ENCODE measurements at regions not wholly inside any gene's neighbourhood (a gene's known extent, or its start where the extent isn't known, plus 50 kb on each side); places are given as distances from the start of the nearest gene placed in this dataset.

GRCh38 chr13:74715718-74716117, 581.5 kb upstream of the KLF12 start:
- TF ChIP-seq FOXJ3 (CRISPR knock-in tag; IDR thresholded peaks at IDR 0.05; ENCODE audit: borderline replicate concordance) (no peak), SMAD3 (CRISPR knock-in tag; IDR thresholded peaks at IDR 0.05; ENCODE audit: borderline replicate concordance) (no peak), RELA (CRISPR knock-in tag; IDR thresholded peaks at IDR 0.05; ENCODE audit: borderline replicate concordance) (no peak), ZNF423 (CRISPR knock-in tag; IDR thresholded peaks at IDR 0.05) (no peak), FOXP1 (CRISPR knock-in tag; IDR thresholded peaks at IDR 0.05; ENCODE audit: borderline replicate concordance) (no peak), SOX15 (CRISPR knock-in tag; IDR thresholded peaks at IDR 0.05) (no peak), ATF3 (CRISPR knock-in tag; conservative IDR thresholded peaks at IDR 0.05) (no peak)
- TF ChIP-seq, protein P1, sequence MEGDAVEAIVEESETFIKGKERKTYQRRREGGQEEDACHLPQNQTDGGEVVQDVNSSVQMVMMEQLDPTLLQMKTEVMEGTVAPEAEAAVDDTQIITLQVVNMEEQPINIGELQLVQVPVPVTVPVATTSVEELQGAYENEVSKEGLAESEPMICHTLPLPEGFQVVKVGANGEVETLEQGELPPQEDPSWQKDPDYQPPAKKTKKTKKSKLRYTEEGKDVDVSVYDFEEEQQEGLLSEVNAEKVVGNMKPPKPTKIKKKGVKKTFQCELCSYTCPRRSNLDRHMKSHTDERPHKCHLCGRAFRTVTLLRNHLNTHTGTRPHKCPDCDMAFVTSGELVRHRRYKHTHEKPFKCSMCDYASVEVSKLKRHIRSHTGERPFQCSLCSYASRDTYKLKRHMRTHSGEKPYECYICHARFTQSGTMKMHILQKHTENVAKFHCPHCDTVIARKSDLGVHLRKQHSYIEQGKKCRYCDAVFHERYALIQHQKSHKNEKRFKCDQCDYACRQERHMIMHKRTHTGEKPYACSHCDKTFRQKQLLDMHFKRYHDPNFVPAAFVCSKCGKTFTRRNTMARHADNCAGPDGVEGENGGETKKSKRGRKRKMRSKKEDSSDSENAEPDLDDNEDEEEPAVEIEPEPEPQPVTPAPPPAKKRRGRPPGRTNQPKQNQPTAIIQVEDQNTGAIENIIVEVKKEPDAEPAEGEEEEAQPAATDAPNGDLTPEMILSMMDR (IDR thresholded peaks at IDR 0.05): no peak
- TF ChIP-seq, protein P2, sequence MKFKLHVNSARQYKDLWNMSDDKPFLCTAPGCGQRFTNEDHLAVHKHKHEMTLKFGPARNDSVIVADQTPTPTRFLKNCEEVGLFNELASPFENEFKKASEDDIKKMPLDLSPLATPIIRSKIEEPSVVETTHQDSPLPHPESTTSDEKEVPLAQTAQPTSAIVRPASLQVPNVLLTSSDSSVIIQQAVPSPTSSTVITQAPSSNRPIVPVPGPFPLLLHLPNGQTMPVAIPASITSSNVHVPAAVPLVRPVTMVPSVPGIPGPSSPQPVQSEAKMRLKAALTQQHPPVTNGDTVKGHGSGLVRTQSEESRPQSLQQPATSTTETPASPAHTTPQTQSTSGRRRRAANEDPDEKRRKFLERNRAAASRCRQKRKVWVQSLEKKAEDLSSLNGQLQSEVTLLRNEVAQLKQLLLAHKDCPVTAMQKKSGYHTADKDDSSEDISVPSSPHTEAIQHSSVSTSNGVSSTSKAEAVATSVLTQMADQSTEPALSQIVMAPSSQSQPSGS (CRISPR knock-in tag; IDR thresholded peaks at IDR 0.05; ENCODE audit: borderline replicate concordance, low read depth): no peak
- TF ChIP-seq, protein P3, sequence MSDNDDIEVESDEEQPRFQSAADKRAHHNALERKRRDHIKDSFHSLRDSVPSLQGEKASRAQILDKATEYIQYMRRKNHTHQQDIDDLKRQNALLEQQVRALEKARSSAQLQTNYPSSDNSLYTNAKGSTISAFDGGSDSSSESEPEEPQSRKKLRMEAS (CRISPR knock-in tag; IDR thresholded peaks at IDR 0.05): no peak

Measured in WTC11 (cell line).